22Rv1 (cell line): ENCODE measurements at regions not wholly inside any gene's neighbourhood (a gene's known extent, or its start where the extent isn't known, plus 50 kb on each side); places are given as distances from the start of the nearest gene placed in this dataset.
A peak's percentile ranks its signal among the peaks of the same experiment; 100 is the strongest.

Experiments
- H3K27ac ChIP-seq: fragments of 450-650 bp; 2 replicates; pipeline ENCODE4 v1.5.1; 2017
- CTCF ChIP-seq: fragments of 450-650 bp; IDR thresholded peaks from 2 replicates; pipeline ENCODE4 v1.5.1; 2017; ENCODE audit warnings: mild to moderate bottlenecking
- ZFX ChIP-seq: fragments of 450-650 bp; IDR thresholded peaks from 2 replicates; pipeline ENCODE4 v1.6.1; 2017; ENCODE audit warnings: antibody characterized with exemption, borderline replicate concordance

- TF ChIP-seq ZFX, result no peak
- TF ChIP-seq CTCF, result no peak
- H3K27ac ChIP-seq, result peak overlapping the region; percentile 57
Measured at GRCh38 chr1:229208481-229208880, 62.4 kb upstream of the RAB4A start.

GRCh38 chr1:229209386-229209785, 61.5 kb upstream of the RAB4A start:
- peak overlapping the region; percentile 57 for H3K27ac ChIP-seq

GRCh38 chr1:229209816-229210215, 61.1 kb upstream of the RAB4A start:
- H3K27ac ChIP-seq, result peak overlapping the region; percentile 57
- TF ChIP-seq ZFX (no peak), CTCF (no peak)

More at GRCh38 chr1:229209386-229209785, 61.5 kb upstream of the RAB4A start:
- TF ChIP-seq ZFX, result no peak
- TF ChIP-seq CTCF, result no peak

- H3K27ac ChIP-seq, result no peak overlapping the region
- no peak for TF ChIP-seq ZFX
- no peak for TF ChIP-seq CTCF
Measured at GRCh38 chr1:229210844-229211243, 60.1 kb upstream of the RAB4A start.

- TF ChIP-seq ZFX (no peak), CTCF (no peak)
- no peak overlapping the region for H3K27ac ChIP-seq
Measured at GRCh38 chr1:229213797-229214196, 57.1 kb upstream of the RAB4A start.

- peak overlapping the region; percentile 97 for H3K27ac ChIP-seq
- TF ChIP-seq ZFX (no peak), CTCF (peak; percentile 34)
Measured at GRCh38 chr1:229217716-229218115, 53.2 kb upstream of the RAB4A start.

- peak overlapping the region; percentile 97 for H3K27ac ChIP-seq
Measured at GRCh38 chr1:229218612-229219025, 52.3 kb upstream of the RAB4A start.

More at GRCh38 chr1:229218612-229219025, 52.3 kb upstream of the RAB4A start:
- no peak for TF ChIP-seq ZFX
- TF ChIP-seq CTCF, result no peak
